Fibroblast of lung (primary cell): ENCODE measurements at regions not wholly inside any gene's neighbourhood (a gene's known extent, or its start where the extent isn't known, plus 50 kb on each side); places are given as distances from the start of the nearest gene placed in this dataset.

Experiments used
- DNase-seq, 2 donors: peaks; one replicate each; pipeline versions ENCODE4 v3.0.0 to v3.0.0-alpha.2; 2010; ENCODE audit warnings: low read depth in 2 of 2
- H2AFZ ChIP-seq: 2 replicates; pipeline ENCODE4 v1.5.1; 2012; ENCODE audit warnings: low read length, control low read depth, inconsistent platforms
- H3K27ac ChIP-seq: 2 replicates; pipeline ENCODE4 v1.5.1; 2011; ENCODE audit warnings: low read length, control low read depth; ENCODE audit not compliant: insufficient read depth
- H3K27me3 ChIP-seq: 2 replicates; pipeline ENCODE4 v1.5.1; 2011; ENCODE audit warnings: mild to moderate bottlenecking, low read length; ENCODE audit not compliant: control insufficient read depth, insufficient read depth
- H3K36me3 ChIP-seq: 2 replicates; pipeline ENCODE4 v1.5.1; 2011; ENCODE audit warnings: low read length; ENCODE audit not compliant: control insufficient read depth, insufficient read depth
- H3K4me1 ChIP-seq: 2 replicates; pipeline ENCODE4 v1.5.1; 2011; ENCODE audit warnings: low read length; ENCODE audit not compliant: control insufficient read depth, insufficient read depth; ENCODE audit errors: extremely low read depth
- H3K4me2 ChIP-seq: 2 replicates; pipeline ENCODE4 v1.5.1; 2011; ENCODE audit warnings: low read length, control low read depth; ENCODE audit not compliant: insufficient read depth; ENCODE audit errors: extremely low read depth
- H3K4me3 ChIP-seq, 4 experiments: fragments of 200-600 bp in 1 of 4; sonication (generic) in 1 of 4; replicated peaks in 1 of 4; 2 replicates each; pipeline ENCODE4 v1.5.1; 2011 to 2016; ENCODE audit warnings: low read length in 4 of 4, low read depth in 3 of 4, mild to moderate bottlenecking in 3 of 4, control low read depth in 2 of 4, inconsistent platforms in 1 of 4, mixed read lengths in 1 of 4; ENCODE audit not compliant: insufficient read depth in 1 of 4; ENCODE audit errors: control extremely low read depth in 1 of 4
- H3K79me2 ChIP-seq: 2 replicates; pipeline ENCODE4 v1.5.1; 2012; ENCODE audit warnings: mild to moderate bottlenecking, low read length, inconsistent platforms; ENCODE audit not compliant: control insufficient read depth, insufficient read depth
- H3K9ac ChIP-seq: 2 replicates; pipeline ENCODE4 v1.5.1; 2011; ENCODE audit warnings: mild to moderate bottlenecking, low read length, control low read depth; ENCODE audit not compliant: insufficient read depth
- H3K9me3 ChIP-seq: 2 replicates; pipeline ENCODE4 v1.5.1; 2012; ENCODE audit warnings: low read depth, low read length; ENCODE audit not compliant: control insufficient read depth, insufficient read depth
- H4K20me1 ChIP-seq: 2 replicates; pipeline ENCODE4 v1.5.1; 2011; ENCODE audit warnings: low read length; ENCODE audit not compliant: control insufficient read depth, insufficient read depth; ENCODE audit errors: extremely low read depth
- EZH2 ChIP-seq: IDR thresholded peaks from 2 replicates; pipeline ENCODE4 v1.5.1; 2012; ENCODE audit warnings: low read length, control low read depth, mild to moderate bottlenecking; ENCODE audit errors: missing control alignments
- TF ChIP-seq, protein P1 (sequence below), 2 donors: IDR thresholded peaks in 1 of 2; conservative IDR thresholded peaks in 1 of 2; 1 replicate in 1 of 2; 2 replicates in 1 of 2; pipeline ENCODE4 v1.5.1; 2011 to 2012; ENCODE audit warnings: low read length in 2 of 2, control low read depth in 1 of 2, inconsistent platforms in 1 of 2, low read depth in 1 of 2, mild to moderate bottlenecking in 1 of 2

DNA sequence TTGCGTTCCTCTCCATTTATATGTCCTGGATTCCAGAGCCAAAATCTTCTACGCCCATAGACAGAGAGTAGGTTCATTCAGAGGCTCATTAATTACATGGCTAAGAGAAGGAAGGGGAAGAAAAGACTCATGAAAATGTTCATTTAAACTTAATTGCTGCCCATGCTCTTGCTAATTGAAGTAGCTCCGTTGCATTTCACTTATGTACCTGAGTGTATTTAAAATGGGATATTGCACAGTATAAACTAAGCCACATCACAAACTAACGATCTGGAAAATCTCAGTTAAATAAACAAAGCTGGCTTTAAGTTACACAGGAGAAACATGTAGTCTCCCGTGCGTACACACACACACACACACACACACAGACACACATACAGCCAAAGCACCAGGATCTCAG is 269.2 kb downstream of the CDC5L start:
- Histone ChIP-seq H3K27me3 (peaks cover 2% of the 10 kb centered on the region), H3K79me2 (no peaks in the 10 kb centered on the region), H3K4me1 (no peaks in the 10 kb centered on the region), H3K4me3 (no peak overlapping the region), H3K36me3 (no peaks in the 10 kb centered on the region), H4K20me1 (no peaks in the 10 kb centered on the region), H3K9ac (no peak overlapping the region), H3K9me3 (no peaks in the 10 kb centered on the region), H3K27ac (no peak overlapping the region), H3K4me2 (no peak overlapping the region), H2AFZ (no peak overlapping the region)
- DNase-seq = no peak
- TF ChIP-seq EZH2 = no peak
- TF ChIP-seq, protein P1, sequence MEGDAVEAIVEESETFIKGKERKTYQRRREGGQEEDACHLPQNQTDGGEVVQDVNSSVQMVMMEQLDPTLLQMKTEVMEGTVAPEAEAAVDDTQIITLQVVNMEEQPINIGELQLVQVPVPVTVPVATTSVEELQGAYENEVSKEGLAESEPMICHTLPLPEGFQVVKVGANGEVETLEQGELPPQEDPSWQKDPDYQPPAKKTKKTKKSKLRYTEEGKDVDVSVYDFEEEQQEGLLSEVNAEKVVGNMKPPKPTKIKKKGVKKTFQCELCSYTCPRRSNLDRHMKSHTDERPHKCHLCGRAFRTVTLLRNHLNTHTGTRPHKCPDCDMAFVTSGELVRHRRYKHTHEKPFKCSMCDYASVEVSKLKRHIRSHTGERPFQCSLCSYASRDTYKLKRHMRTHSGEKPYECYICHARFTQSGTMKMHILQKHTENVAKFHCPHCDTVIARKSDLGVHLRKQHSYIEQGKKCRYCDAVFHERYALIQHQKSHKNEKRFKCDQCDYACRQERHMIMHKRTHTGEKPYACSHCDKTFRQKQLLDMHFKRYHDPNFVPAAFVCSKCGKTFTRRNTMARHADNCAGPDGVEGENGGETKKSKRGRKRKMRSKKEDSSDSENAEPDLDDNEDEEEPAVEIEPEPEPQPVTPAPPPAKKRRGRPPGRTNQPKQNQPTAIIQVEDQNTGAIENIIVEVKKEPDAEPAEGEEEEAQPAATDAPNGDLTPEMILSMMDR (conservative IDR thresholded peaks at IDR 0.05 in 1 of 2, IDR thresholded peaks at IDR 0.05 in 1 of 2; ENCODE audit: low read depth in 1 of 2, low read length in 2 of 2) = no peak

DNA sequence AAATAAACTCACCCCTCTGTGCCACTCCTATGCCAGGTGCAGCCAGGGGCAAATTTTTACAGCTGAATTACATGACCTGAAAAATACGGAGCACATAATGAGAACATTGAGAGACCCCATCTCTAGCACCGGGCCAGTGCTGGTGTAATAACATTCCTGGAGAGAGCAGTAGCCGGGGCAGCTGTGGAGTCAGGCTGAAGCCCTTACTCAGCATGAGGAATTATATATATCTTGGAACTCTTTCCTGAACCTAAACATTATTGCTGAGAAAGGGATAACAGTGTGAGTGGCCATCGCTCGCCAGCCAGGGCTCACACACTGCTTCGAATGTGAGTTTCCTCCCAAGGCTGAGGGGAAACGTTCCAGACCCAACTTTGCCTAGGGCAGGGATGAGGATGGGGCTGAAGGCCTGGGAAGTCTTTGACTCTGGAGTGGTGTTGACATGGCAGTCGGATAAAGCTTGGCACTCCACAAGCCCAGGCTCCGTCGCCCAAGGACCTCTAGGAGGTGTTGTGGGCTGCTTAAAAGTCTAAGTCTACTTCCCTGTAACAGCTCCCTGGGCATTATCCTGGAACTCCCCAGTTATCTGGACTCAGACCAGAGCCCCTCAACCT is 269.8 kb downstream of the CDC5L start:
- TF ChIP-seq EZH2 = no peak
- TF ChIP-seq, protein P1 (conservative IDR thresholded peaks at IDR 0.05 in 1 of 2, IDR thresholded peaks at IDR 0.05 in 1 of 2; ENCODE audit: low read depth in 1 of 2, low read length in 2 of 2) = peak in 1 of 2 donors; percentile 14
- Histone ChIP-seq H3K9me3 (no peaks in the 10 kb centered on the region), H3K4me1 (no peaks in the 10 kb centered on the region), H2AFZ (no peak overlapping the region), H3K79me2 (no peaks in the 10 kb centered on the region), H3K36me3 (no peaks in the 10 kb centered on the region), H3K4me2 (no peak overlapping the region), H3K9ac (no peak overlapping the region), H3K27ac (no peak overlapping the region), H3K4me3 (no peak overlapping the region), H4K20me1 (no peaks in the 10 kb centered on the region), H3K27me3 (peaks cover 2% of the 10 kb centered on the region)
- DNase-seq = peak in 1 of 2 donors; percentile 69

DNA sequence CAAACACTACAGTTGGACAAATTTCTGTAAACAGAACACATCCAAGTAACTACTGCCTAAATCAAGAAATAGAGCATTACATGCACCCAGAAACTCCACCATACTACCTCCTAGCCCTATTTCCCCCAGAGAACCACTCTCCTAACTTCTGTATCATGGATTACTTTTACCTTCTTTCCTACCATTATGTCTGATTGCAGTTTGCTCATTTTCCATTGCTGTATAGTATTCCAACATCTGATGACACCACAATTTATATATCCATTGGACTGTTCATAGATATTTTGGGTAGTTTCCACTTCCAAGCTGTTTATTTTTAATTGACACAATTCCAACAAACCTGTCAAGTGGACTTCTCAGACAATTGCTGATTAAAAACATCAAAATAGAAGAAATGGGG is 271.1 kb downstream of the CDC5L start:
- H3K27ac ChIP-seq = no peak overlapping the region
- H3K9me3 ChIP-seq = no peaks in the 10 kb centered on the region
- no peaks in the 10 kb centered on the region for H4K20me1 ChIP-seq
- no peaks in the 10 kb centered on the region for H3K4me1 ChIP-seq
- peaks cover 2% of the 10 kb centered on the region for H3K27me3 ChIP-seq
- no peaks in the 10 kb centered on the region for H3K36me3 ChIP-seq
- no peak overlapping the region for H3K9ac ChIP-seq
- no peak overlapping the region for H3K4me3 ChIP-seq
- no peak for DNase-seq
- no peak overlapping the region for H3K4me2 ChIP-seq
- no peak for TF ChIP-seq EZH2
- TF ChIP-seq, protein P1 (conservative IDR thresholded peaks at IDR 0.05 in 1 of 2, IDR thresholded peaks at IDR 0.05 in 1 of 2; ENCODE audit: low read depth in 1 of 2, low read length in 2 of 2) = no peak
- no peak overlapping the region for H2AFZ ChIP-seq
- H3K79me2 ChIP-seq = no peaks in the 10 kb centered on the region
